K562 (cell line): ENCODE measurements at regions not wholly inside any gene's neighbourhood (a gene's known extent, or its start where the extent isn't known, plus 50 kb on each side); places are given as distances from the start of the nearest gene placed in this dataset.

ENCODE experiments used
- ELF4 ChIP-seq: fragments of 450-650 bp; formaldehyde crosslinking; IDR thresholded peaks from 2 replicates; pipeline ENCODE4 v1.4.0; 2022; ENCODE audit warnings: missing genetic modification characterization
- FOXA3 ChIP-seq, 2 experiments: fragments of 450-650 bp in 1 of 2; sonication (generic) in 1 of 2; formaldehyde crosslinking; IDR thresholded peaks in 1 of 2; conservative IDR thresholded peaks in 1 of 2; 2 replicates each; pipeline versions ENCODE4 v1.4.0 to v1.8.0; 2020 to 2022; ENCODE audit warnings: mild to moderate bottlenecking in 2 of 2, missing genetic modification reagents in 1 of 2
- ILK ChIP-seq: fragments of 450-650 bp; IDR thresholded peaks from 2 replicates; pipeline ENCODE4 v1.6.1; 2016; ENCODE audit warnings: missing genetic modification characterization, low read depth, mild to moderate bottlenecking, missing compliant biosample characterization, moderate library complexity, borderline replicate concordance
- MAFG ChIP-seq: fragments of 450-650 bp; conservative IDR thresholded peaks from 2 replicates; pipeline ENCODE4 v1.6.1; 2016; ENCODE audit warnings: missing genetic modification characterization, missing compliant biosample characterization
- NFIC ChIP-seq: fragments of 450-650 bp; IDR thresholded peaks from 2 replicates; pipeline ENCODE4 v1.6.1; 2017; ENCODE audit warnings: mild to moderate bottlenecking, inconsistent platforms
- POLR2AphosphoS5 ChIP-seq: IDR thresholded peaks from 2 replicates; pipeline ENCODE4 v1.6.1; 2011; ENCODE audit warnings: mild to moderate bottlenecking, low read depth, low read length, moderate library complexity; ENCODE audit not compliant: control insufficient read depth, insufficient read depth
- SRSF7 ChIP-seq: fragments of 200-400 bp; formaldehyde crosslinking; optimal IDR thresholded peaks from 2 replicates; pipeline ENCODE3; 2017; ENCODE audit warnings: mild to moderate bottlenecking, low read depth, low read length
- ZNF133 ChIP-seq: fragments of 250-450 bp; sonication (Bioruptor Pico); IDR thresholded peaks from 2 replicates; pipeline ENCODE4 v1.4.0; 2020; ENCODE audit warnings: mild to moderate bottlenecking
- ZNF780A ChIP-seq: fragments of 250-450 bp; sonication (Bioruptor Pico); IDR thresholded peaks from 2 replicates; pipeline ENCODE4 v1.5.0; 2021; ENCODE audit warnings: mild to moderate bottlenecking
- TF ChIP-seq, protein P1 (sequence below), 2 experiments: fragments of 450-650 bp; formaldehyde crosslinking in 1 of 2; IDR thresholded peaks; 2 replicates each; pipeline versions ENCODE4 v1.4.0 to v1.6.1; 2014 to 2020; ENCODE audit warnings: mild to moderate bottlenecking in 2 of 2, borderline replicate concordance in 1 of 2, low read depth in 1 of 2
- TF ChIP-seq, protein P2 (sequence below), 3 experiments: IDR thresholded peaks in 2 of 3; conservative IDR thresholded peaks in 1 of 3; 2 replicates each; pipeline ENCODE4 v1.5.1; 2011 to 2012; ENCODE audit warnings: low read length in 3 of 3, mild to moderate bottlenecking in 3 of 3, control low read depth in 2 of 3, improper control_type of control experiment in 1 of 3, inconsistent platforms in 1 of 3, low read depth in 1 of 3, mixed read lengths in 1 of 3, moderate library complexity in 1 of 3; ENCODE audit not compliant: insufficient read depth in 2 of 3
- TF ChIP-seq, protein P3 (sequence below): IDR thresholded peaks from 2 replicates; pipeline ENCODE4 v1.6.1; 2014; ENCODE audit warnings: antibody characterized with exemption

DNA sequence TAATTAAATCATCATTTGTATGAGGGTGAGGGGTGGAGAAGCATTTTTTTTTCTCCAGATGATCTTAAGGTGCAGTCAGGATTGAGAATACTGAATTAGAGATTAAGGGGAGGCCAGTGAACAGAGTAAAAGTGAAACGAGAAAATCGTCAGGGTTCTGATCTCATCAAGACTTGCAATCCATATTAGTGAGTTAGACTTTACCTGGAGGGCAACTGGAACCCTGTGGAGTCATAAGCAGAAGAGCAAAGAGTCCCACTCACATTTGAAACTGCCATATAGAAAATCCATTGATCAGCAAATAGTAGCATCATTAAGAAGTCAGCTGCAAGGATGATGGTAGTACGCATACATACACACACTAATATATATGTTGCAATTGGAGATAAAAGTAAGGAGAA is 466.2 kb upstream of the PAPPA start:
- TF ChIP-seq NFIC (no peak), ZNF133 (no peak), FOXA3 (CRISPR knock-in tag; conservative IDR thresholded peaks at IDR 0.05 in 1 of 2, IDR thresholded peaks at IDR 0.05 in 1 of 2) (no peak), POLR2AphosphoS5 (no peak), MAFG (no peak), SRSF7 (no peak), ILK (tag) (no peak), ELF4 (CRISPR knock-in tag) (no peak), ZNF780A (CRISPR knock-in tag) (no peak)
- TF ChIP-seq, protein P1, sequence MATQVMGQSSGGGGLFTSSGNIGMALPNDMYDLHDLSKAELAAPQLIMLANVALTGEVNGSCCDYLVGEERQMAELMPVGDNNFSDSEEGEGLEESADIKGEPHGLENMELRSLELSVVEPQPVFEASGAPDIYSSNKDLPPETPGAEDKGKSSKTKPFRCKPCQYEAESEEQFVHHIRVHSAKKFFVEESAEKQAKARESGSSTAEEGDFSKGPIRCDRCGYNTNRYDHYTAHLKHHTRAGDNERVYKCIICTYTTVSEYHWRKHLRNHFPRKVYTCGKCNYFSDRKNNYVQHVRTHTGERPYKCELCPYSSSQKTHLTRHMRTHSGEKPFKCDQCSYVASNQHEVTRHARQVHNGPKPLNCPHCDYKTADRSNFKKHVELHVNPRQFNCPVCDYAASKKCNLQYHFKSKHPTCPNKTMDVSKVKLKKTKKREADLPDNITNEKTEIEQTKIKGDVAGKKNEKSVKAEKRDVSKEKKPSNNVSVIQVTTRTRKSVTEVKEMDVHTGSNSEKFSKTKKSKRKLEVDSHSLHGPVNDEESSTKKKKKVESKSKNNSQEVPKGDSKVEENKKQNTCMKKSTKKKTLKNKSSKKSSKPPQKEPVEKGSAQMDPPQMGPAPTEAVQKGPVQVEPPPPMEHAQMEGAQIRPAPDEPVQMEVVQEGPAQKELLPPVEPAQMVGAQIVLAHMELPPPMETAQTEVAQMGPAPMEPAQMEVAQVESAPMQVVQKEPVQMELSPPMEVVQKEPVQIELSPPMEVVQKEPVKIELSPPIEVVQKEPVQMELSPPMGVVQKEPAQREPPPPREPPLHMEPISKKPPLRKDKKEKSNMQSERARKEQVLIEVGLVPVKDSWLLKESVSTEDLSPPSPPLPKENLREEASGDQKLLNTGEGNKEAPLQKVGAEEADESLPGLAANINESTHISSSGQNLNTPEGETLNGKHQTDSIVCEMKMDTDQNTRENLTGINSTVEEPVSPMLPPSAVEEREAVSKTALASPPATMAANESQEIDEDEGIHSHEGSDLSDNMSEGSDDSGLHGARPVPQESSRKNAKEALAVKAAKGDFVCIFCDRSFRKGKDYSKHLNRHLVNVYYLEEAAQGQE (IDR thresholded peaks at IDR 0.05; ENCODE audit: borderline replicate concordance) = no peak
- TF ChIP-seq, protein P1 (CRISPR knock-in tag; IDR thresholded peaks at IDR 0.05; ENCODE audit: low read depth) = no peak
- TF ChIP-seq, protein P2, sequence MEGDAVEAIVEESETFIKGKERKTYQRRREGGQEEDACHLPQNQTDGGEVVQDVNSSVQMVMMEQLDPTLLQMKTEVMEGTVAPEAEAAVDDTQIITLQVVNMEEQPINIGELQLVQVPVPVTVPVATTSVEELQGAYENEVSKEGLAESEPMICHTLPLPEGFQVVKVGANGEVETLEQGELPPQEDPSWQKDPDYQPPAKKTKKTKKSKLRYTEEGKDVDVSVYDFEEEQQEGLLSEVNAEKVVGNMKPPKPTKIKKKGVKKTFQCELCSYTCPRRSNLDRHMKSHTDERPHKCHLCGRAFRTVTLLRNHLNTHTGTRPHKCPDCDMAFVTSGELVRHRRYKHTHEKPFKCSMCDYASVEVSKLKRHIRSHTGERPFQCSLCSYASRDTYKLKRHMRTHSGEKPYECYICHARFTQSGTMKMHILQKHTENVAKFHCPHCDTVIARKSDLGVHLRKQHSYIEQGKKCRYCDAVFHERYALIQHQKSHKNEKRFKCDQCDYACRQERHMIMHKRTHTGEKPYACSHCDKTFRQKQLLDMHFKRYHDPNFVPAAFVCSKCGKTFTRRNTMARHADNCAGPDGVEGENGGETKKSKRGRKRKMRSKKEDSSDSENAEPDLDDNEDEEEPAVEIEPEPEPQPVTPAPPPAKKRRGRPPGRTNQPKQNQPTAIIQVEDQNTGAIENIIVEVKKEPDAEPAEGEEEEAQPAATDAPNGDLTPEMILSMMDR (IDR thresholded peaks at IDR 0.05 in 2 of 3, conservative IDR thresholded peaks at IDR 0.05 in 1 of 3; ENCODE audit: insufficient read depth in 2 of 3, low read depth in 1 of 3, low read length in 3 of 3) = no peak
- TF ChIP-seq, protein P3, sequence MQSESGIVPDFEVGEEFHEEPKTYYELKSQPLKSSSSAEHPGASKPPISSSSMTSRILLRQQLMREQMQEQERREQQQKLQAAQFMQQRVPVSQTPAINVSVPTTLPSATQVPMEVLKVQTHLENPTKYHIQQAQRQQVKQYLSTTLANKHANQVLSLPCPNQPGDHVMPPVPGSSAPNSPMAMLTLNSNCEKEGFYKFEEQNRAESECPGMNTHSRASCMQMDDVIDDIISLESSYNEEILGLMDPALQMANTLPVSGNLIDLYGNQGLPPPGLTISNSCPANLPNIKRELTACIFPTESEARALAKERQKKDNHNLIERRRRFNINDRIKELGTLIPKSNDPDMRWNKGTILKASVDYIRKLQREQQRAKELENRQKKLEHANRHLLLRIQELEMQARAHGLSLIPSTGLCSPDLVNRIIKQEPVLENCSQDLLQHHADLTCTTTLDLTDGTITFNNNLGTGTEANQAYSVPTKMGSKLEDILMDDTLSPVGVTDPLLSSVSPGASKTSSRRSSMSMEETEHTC = no peak
